NCI-H1092 treated with DMSO at 0.1 percent for 48 hours (cell line): ENCODE measurements at regions not wholly inside any gene's neighbourhood (a gene's known extent, or its start where the extent isn't known, plus 50 kb on each side); places are given as distances from the start of the nearest gene placed in this dataset.

Experiments
- DNase-seq: peaks from one replicate; lab custom pipeline; 2025; lab: John Stamatoyannopoulos, UW

- DNase-seq: no peak
These were observed 60.4 kb upstream of the HAO2 start for GRCh38 chr1:119308130-119308700.

- DNase-seq: no peak
These were observed 59.8 kb upstream of the HAO2 start for GRCh38 chr1:119308806-119309205.

- no peak for DNase-seq
These were observed 58.3 kb upstream of the HAO2 start for GRCh38 chr1:119310301-119310700.

- no peak for DNase-seq
These were observed 56.1 kb upstream of the HAO2 start for GRCh38 chr1:119312500-119312899.

- DNase-seq: no peak
These were observed 54.4 kb upstream of the HAO2 start for GRCh38 chr1:119314001-119314796.

- no peak for DNase-seq
These were observed 51.6 kb upstream of the HAO2 start for GRCh38 chr1:119316870-119317416.

- DNase-seq: no peak
These were observed 49.9 kb upstream of the HAO2 start for GRCh38 chr1:119318466-119319309.
